Left colon (tissue), 2 donors: ENCODE measurements at regions not wholly inside any gene's neighbourhood (a gene's known extent, or its start where the extent isn't known, plus 50 kb on each side); places are given as distances from the start of the nearest gene placed in this dataset.

Experiments used
- ATAC-seq: fragments of 200-7000 bp; cut with Tn5 transposase; one replicate; pipeline ENCODE4 v1.9.1; 2020; ENCODE audit warnings: mild to moderate bottlenecking, moderate library complexity
- DNase-seq, 2 donors: peaks; one replicate each; pipeline ENCODE4 v3.0.0-alpha.2; 2020
- intact Hi-C, 2 donors: fragments of 100-400 bp; cut with DNase I in 1 of 2; cut with micrococcal nuclease in 1 of 2; formaldehyde crosslinking; loops; one replicate each; pipeline versions ENCODE4 v1.11.2 to v1.14.0; 2022; cut with DNase I, micrococcal nuclease
- donor health status: DM: no; HTN: no; CAD: no.
- donor health status: DM: yes; HTN: yes; CAD: no.

DNA sequence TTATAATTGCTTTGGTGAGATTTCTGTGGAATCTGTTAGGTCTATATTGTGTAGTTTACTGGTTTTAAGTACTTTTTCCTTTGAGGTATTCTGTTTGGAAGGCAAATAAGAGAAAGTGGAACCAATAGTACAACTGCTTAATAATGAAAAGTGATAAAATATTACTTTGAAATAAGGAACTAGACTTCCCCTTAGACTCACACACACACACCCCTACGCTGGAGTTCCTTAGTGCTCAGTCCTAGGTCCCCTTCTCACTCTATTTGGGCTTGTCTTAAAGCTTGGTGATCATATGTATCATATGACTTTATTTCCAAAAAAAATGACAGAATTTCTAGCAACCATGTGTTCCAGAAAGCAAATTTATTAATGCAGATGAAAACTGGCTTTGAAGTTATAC lies 494.0 kb upstream of the TGFBR2 start:
- ATAC-seq = no peak

GRCh38 chr3:30112902-30113484 lies 493.4 kb upstream of the TGFBR2 start:
- intact Hi-C loops = loop anchor here in 1 of 2 donors (5.0 to 10.0 kb wide), 2 partner anchors 82 to 584 kb away; no protein-coding TSS in a partner anchor
- no peak for DNase-seq
- ATAC-seq = peak; percentile 52

More for the DNA sequence above, 494.0 kb upstream of the TGFBR2 start:
- intact Hi-C loops = loop anchor here in 1 of 2 donors (5.0 to 10.0 kb wide), 2 partner anchors 82 to 585 kb away; no protein-coding TSS in a partner anchor
- DNase-seq = no peak

DNA sequence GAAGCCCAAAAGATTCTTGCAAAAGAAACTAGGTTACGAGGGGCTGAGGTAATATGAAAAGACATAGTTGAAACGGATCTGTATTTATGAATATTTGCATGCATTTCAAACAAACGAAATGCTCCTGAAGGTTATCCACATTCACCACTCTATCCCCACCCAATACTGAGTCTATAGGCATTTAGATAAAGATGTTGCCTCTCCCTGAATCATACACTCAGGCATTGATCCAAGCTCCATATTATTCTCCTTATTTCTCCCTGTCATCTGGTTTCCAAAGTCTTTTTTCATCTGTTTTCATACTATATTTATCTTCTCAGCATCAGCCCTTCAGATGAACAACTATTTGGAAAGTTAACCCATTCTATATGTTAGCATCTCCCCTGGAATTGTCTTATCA lies 492.5 kb upstream of the TGFBR2 start:
- no peak for DNase-seq
- intact Hi-C loops = loop anchor here in 1 of 2 donors (5.0 to 10.0 kb wide), 2 partner anchors 81 to 583 kb away; no protein-coding TSS in a partner anchor
- peak; percentile 69 for ATAC-seq

DNA sequence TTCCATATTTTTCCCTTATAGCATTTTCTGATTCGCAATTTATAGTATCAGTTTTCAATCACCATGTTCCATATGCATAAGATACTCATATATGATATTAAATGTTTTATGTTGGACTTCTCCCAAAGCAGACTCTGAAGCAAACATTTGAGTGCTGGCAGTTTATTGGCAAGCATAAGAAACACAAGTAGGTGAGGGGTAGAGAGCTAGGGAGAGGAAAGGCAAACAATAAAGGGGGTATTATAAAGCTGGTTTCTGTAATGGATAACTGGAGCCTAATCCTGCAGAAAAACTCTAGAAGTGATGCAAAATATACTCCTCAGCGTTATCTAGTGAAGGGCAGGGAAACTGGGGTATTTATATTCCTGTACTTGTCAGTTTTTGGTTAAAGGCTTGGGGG lies 491.5 kb upstream of the TGFBR2 start:
- intact Hi-C loops = loop anchor here in 1 of 2 donors (5.0 to 10.0 kb wide), 2 partner anchors 80 to 582 kb away; no protein-coding TSS in a partner anchor
- ATAC-seq (peak; percentile 93), DNase-seq (no peak)

DNA sequence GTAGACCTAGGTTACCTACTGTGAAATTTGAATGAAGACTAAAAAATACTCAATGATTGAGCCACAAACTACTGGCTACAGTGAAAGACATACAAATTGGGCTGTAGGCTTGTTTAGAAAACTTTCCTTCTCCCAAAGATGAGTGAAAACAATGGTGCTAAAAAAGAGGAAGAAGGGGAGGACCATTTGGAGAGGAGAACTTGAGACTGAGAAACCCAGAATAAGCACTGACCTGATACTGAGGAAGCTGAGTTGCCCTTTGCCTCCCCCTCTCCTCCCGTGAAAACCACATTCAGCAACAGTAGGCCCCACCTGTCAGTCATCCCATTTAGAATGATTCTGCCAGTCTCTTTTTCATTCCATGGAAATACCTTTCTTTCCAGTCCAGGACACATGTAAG lies 484.0 kb upstream of the TGFBR2 start:
- ATAC-seq (no peak), DNase-seq (no peak)
- intact Hi-C loops = no loop called here

DNA sequence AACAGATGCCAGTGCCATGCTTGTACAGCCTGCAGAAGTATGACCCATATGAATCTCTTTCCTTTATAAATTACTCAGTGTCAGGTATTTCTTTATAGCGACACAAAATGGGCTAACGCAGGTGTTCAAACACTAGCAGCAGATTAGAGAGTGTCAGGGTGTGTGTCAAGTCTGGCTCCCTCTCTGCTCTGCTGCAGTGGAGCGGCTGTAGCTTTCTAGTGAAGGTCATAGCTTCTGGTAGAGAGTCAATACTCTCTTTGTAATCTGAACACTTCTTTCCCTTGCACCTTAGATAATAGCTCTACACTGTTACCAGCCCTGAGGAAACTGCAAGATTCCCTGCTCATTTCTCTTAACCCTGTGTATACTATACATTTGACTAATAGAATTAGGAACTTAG lies 483.2 kb upstream of the TGFBR2 start:
- ATAC-seq = no peak
- intact Hi-C loops = no loop called here
- no peak for DNase-seq

- no peak for ATAC-seq
- intact Hi-C loops = no loop called here
These were observed 482.6 kb upstream of the TGFBR2 start for GRCh38 chr3:30123755-30124154.

DNA sequence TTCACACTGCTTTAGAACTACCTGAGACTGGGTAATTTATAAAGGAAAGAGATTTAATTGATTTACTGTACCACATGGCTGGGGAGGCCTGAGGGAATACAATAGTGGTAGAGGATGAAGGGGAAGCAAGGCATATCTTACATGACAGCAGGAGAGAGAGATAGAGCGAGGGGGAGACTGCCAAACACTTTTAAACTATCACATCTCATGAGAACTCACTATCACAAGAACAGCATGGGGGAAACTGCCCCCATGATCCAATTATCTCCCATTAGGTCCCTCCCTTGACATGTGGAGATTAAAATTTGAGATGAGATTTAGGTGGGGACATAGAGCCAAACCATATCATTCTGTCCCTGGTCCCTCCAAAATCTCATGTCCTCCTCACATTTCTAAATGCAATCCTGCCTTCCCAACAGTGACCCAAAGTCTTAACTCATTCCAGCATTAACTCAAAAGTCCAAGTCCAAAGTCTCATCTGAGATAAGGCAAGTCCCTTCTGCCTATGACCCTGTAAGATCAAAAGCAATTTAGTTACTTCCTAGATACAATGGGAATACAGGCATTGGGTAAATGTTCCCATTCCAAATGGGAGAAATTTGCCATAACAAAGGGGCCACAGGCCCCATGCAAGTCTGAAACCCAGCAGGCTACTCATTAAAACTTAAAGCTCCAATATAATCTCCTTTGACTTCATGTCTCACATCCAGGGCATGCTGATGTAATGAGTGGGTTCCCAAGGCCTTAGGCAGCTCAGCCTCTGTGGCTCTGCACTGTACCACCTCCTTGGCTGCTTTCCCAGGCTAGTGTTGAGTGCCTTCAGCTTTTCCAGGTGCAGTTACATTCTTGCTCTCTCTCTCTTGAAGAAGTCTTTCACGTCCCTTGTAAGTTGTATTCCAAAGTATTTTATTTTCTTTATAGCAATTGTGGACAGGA lies 481.7 kb upstream of the TGFBR2 start:
- ATAC-seq (no peak), DNase-seq (no peak)

More at GRCh38 chr3:30123755-30124154, 482.6 kb upstream of the TGFBR2 start:
- no peak for DNase-seq

DNA sequence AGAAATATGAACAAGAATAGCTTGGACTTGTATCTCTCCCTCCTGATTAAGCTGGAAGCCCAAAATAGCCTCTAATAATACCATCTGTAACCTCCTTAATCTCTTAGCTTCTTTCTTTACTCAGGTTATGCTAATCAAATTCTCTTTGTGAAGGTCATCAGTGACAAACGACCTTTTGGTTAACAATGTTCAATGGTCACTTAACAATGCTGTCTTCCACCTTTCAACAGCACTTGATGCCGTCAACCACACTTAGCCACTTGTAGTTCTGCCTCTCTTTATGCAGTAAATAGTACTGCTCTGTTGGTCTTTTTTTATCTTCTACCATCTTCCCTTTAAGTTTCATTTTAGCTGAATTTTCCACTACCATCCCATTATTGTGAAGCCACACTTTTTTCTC lies 476.6 kb upstream of the TGFBR2 start:
- intact Hi-C loops = no loop called here
- no peak for ATAC-seq
- no peak for DNase-seq

More for the DNA sequence above, 481.7 kb upstream of the TGFBR2 start:
- intact Hi-C loops = no loop called here

DNA sequence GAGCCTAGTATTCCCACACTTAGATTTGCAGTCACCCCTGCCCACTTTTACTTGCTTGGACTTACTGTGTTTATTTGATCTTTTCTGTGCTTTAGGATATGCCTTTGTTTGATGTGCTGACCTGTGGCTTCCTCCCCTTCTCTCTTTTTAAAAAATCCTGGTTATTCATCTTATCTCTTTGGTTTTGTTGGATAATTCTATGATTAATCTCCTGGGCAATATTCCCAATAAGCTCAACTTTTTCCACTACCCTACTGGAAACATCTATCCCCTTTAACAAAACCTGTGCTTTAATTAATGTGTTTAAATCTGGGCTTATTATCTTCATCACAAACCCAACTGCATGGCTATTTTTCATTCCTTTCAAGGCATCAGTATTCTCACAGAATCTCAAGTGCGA lies 476.0 kb upstream of the TGFBR2 start:
- intact Hi-C loops = no loop called here
- DNase-seq (no peak), ATAC-seq (no peak)

GRCh38 chr3:30131191-30131590 lies 475.2 kb upstream of the TGFBR2 start:
- DNase-seq (no peak), ATAC-seq (no peak)
- intact Hi-C loops = no loop called here

DNA sequence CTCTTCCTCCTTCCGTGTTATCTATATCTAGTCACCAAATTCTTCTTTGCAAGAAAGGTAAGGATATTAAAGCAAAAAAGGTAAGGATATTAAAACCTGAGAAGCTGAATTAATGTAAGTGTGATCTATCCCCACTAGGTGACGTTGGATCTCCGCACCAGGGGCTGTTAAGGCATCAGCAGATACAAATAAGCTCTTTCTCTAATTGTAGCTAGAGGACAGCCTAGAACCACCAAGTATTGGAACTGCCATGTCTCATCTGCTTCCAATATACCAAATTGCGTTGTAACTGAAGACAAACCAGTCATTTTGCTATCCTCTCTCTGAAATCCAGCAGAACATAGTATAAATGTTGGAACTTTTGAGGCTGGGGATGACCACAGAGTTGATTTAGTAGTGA lies 471.2 kb upstream of the TGFBR2 start:
- intact Hi-C loops = no loop called here
- DNase-seq (no peak), ATAC-seq (no peak)

- ATAC-seq (no peak), DNase-seq (no peak)
- intact Hi-C loops = no loop called here
These were observed 467.1 kb upstream of the TGFBR2 start for GRCh38 chr3:30139283-30139682.

- intact Hi-C loops = no loop called here
- ATAC-seq (no peak), DNase-seq (no peak)
These were observed 465.9 kb upstream of the TGFBR2 start for GRCh38 chr3:30140356-30141075.

GRCh38 chr3:30141178-30141581 lies 465.2 kb upstream of the TGFBR2 start:
- no peak for DNase-seq
- intact Hi-C loops = no loop called here
- no peak for ATAC-seq

- ATAC-seq = no peak
- no peak for DNase-seq
- intact Hi-C loops = no loop called here
These were observed 464.5 kb upstream of the TGFBR2 start for GRCh38 chr3:30141927-30142326.

DNA sequence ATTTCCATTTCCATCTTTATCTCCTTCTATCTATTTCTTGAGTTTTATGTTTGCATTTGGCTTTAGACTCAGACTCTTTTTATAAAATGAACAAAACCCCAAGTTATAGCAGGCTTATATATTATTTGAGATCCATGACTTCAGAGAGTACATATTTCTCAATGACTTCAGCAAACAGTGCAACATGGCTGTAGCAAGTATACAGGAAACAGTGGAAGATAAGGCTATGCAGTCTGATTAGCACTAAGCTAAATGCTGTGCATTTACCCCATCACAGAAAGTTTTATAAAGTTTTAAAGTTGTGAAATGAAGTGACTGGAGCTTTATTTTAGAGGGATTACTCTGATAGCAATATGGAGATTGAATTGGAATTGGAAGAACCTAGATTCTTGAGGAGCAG lies 463.5 kb upstream of the TGFBR2 start:
- intact Hi-C loops = no loop called here
- no peak for DNase-seq
- ATAC-seq = no peak

DNA sequence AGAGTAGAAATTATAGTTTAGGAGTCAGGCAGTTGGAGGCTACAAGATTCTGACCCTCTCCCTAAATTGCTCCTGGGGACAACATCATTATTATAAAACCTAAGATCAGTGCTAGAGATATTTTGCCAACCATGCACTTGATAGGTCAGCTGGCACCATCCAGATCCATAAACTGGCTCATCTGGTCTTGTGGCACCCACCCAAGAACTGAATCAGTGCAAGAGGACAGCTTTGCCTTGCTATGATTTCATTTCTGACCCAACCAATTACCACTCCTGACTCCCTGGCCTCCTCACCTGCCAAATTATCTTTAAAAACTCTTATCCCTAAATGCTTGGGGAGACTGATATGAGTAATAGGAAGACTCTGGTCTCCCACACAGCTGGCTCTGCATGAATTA lies 461.1 kb upstream of the TGFBR2 start:
- intact Hi-C loops = no loop called here
- ATAC-seq (no peak), DNase-seq (no peak)

DNA sequence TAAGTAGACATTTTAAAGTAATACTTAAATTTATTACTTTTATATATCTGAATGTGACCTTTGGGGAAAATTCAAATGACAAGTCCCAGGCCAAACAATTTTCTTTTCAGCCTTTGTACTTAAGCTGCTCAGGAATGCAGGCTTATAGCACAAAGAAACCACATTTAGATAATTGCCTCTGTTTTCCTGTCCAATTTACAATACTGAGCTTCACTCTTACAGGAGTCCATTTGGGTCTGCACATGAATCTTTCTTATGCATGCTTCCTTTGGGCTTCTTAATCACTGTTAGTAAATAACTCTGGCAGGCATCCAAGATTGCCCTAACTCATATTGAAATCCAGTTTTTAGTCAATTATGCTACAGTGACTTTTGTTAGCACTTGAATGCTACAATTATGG lies 459.4 kb upstream of the TGFBR2 start:
- no peak for DNase-seq
- ATAC-seq = no peak
- intact Hi-C loops = no loop called here
